HG03095 (cell line): ENCODE measurements at regions not wholly inside any gene's neighbourhood (a gene's known extent, or its start where the extent isn't known, plus 50 kb on each side); places are given as distances from the start of the nearest gene placed in this dataset.
"Not testable (repeated sequence)": the region's sequence is repeated elsewhere in the genome, so short reads cannot be mapped to it uniquely, and the experiment has no call there.

Experiments used
- ATAC-seq: cut with Tn5 transposase; IDR thresholded peaks from one replicate; pipeline ENCODE4 v1.9.1; 2021; ENCODE audit warnings: moderate library complexity; ENCODE audit not compliant: unreplicated experiment

- no peak for ATAC-seq
These were observed 60.2 kb downstream of the THNSL1 start for GRCh38 chr10:25076506-25077177.

- ATAC-seq = no peak
These were observed 62.4 kb downstream of the THNSL1 start for GRCh38 chr10:25078658-25079431.

- ATAC-seq = peak; percentile 92
These were observed 64.6 kb downstream of the THNSL1 start for GRCh38 chr10:25080880-25081581.

- no peak for ATAC-seq
These were observed 66.1 kb downstream of the THNSL1 start for GRCh38 chr10:25082276-25083204.

DNA sequence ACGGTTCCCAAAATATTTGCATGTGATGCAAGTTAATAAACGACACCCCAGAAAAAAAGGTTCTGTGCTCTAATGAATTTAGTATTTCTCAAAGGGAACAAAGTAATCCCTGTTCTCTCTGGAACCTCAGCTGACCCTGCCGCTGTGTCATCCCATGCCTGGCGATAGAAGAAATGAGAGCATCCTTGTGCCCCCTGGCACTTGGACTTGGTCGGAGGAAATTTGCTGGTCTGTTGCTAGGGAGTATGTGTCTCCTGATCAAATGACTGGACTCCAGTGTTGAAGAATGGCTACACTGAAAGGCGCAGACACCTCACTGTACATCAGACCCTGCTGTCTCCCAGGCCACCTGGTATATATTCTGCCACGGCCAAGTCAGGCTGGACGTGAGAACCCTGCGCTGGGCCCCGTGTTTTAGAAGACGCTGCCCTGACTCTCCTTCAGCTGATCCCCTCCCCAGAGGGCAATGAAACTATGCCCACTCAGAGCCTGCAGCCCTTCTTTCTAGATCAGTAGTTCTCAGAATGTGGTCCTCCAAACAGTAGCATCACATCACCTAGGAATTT lies 67.2 kb downstream of the THNSL1 start:
- no peak for ATAC-seq

GRCh38 chr10:25084447-25084846 lies 68.0 kb downstream of the THNSL1 start:
- no peak for ATAC-seq

GRCh38 chr10:25094590-25094989 lies 78.2 kb downstream of the THNSL1 start:
- ATAC-seq = no peak

DNA sequence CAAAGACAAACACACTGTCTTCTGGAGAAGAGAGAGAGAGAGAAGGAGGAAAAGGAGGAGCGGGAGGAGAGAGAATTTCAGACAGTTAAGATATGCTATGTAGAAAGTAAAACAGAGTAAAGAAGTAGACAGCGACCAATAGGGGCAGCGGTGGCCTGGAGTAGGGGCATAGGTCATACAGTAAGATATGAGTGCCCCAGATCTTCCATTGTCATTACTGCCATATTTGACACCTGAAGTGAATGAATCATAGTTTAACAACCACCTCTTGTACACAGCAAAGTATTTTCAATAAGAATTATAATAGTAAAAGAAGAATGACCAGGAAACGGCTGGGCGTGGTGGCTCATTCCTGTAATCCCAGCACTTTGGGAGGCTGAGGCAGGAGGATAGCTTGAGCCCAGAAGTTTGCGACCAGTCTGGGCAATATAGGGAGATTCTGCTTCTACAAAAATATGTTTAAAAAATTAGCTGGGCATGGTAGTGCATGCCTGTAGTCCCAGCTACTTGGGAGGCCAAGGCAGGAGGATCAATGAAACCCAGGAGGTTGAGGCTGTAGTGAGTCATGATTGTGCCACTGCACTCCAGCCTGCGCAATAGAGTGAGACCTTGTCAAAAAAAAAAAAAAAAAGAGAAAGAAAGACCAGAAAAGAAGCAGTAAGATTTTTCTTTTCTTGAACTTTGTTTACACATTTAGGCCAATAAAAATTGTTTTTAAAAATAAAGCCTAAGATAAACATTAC lies 77.0 kb upstream of the GPR158 start:
- no peak for ATAC-seq

- no peak for ATAC-seq
These were observed 74.7 kb upstream of the GPR158 start for GRCh38 chr10:25100141-25100540.

GRCh38 chr10:25101461-25102146 lies 73.2 kb upstream of the GPR158 start:
- ATAC-seq = no peak

DNA sequence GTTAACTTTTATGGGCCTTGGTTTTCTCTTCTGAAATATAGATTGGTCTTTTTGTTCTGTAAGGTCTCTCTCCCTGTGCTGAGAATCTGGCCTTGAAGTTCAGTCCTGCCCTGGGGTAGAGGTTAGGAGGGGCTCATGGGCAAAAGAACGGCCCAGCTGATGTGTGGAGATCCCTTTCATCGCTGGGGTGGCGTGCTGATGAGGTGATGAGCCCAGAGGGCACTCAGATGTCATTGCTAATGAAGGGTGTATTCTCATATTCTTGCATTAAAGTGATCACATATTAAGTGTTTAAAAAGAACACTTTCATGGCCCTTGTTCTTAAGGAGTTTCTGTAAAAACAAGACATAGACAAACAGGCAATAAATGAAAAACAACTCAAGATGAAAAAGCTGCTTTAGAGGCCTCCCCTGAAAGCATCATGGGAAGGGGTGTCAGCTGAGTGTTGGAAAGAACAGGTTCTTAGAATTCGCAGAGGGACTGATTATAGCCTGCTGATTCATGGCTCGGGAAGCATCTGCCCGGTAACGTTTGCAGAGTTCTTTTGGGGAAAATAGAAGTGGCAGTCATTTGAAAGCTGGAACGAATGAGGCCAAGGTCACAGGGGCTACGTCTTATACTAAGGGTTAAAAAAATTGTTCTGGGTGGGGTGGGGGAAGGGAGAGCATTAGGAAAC lies 72.5 kb upstream of the GPR158 start:
- no peak for ATAC-seq

- no peak for ATAC-seq
These were observed 71.1 kb upstream of the GPR158 start for GRCh38 chr10:25103703-25104102.

DNA sequence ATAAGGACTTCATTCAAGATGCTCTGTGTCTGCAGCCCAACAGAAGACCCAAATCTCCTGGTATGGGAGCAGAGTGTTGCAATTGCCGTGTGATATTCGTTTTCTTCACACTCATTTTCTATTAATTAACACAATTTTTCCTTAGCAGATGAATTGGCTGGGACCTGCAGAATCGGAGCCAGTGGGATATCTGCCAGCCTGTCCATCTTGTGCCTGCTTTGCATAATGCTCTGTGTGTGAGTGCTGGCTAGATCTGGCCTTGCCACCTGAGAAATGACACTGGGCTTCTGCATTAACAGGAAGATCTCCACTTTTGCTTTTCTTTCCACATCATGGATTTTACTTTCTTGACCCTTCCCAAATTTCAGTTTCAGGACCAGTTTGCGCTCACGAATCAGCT lies 70.4 kb upstream of the GPR158 start:
- ATAC-seq = no peak

- ATAC-seq = no peak
These were observed 69.5 kb upstream of the GPR158 start for GRCh38 chr10:25105262-25105661.

- ATAC-seq = no peak
These were observed 69.0 kb upstream of the GPR158 start for GRCh38 chr10:25105743-25106260.

DNA sequence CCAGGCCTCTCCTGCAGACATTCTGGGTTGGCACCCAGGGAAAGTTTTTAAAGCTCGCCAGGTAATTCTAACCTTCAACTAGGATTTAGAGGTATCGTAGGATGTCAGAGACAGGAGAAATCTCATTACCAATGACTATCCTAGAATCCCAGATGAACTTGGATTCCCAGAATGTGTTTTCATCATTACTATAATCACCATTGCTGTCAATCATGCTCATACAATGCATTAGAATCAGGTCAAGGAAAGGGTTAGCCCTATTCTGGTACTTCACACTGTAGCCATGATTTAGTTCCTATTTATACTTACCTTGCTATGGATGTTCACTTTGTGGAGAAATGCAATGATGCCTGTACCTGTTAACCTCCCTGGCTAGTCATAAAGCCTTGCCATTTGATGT lies 67.0 kb upstream of the GPR158 start:
- no peak for ATAC-seq

- not testable (repeated sequence) for ATAC-seq
These were observed 64.9 kb upstream of the GPR158 start for GRCh38 chr10:25109896-25110295.

DNA sequence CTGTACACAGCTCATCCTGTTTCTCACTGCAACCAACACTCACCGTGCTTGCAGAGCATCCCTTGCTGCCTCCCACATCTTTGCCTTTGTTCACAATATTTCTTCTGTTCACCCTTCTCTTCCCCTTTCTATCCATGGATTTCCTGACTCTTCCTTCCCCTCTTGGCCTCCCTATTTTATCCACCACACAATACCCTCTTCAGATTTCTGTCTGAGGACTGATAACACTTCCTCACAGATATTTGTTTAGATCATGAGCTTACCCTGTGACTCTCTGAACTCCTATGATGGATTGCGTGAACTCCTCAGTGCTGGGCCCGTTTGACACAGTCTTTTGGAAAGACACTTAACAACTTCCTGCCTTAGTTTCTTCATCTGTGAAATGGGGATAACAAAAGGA lies 62.8 kb upstream of the GPR158 start:
- ATAC-seq = no peak
